Dedifferentiated amniotic fluid mesenchymal stem cell (primary cell): ENCODE measurements at regions not wholly inside any gene's neighbourhood (a gene's known extent, or its start where the extent isn't known, plus 50 kb on each side); places are given as distances from the start of the nearest gene placed in this dataset.
"Not testable (repeated sequence)": the region's sequence is repeated elsewhere in the genome, so short reads cannot be mapped to it uniquely, and the experiment has no call there.

Experiments
- DNase-seq: peaks from one replicate; pipeline ENCODE4 v3.0.0-alpha.2; 2016; ENCODE audit errors: extremely low spot score

- no peak for DNase-seq
Measured at GRCh38 chr13:74730556-74731331, 596.5 kb upstream of the KLF12 start.

- DNase-seq, result no peak
Measured at GRCh38 chr13:74726206-74726605, 592.0 kb upstream of the KLF12 start.

GRCh38 chr13:74718232-74718842 is 584.1 kb upstream of the KLF12 start:
- DNase-seq, result not testable (repeated sequence)

- DNase-seq, result no peak
Measured at GRCh38 chr13:74715718-74716117, 581.5 kb upstream of the KLF12 start.

GRCh38 chr13:74710006-74710405 is 575.8 kb upstream of the KLF12 start:
- DNase-seq, result no peak

GRCh38 chr13:74709226-74709625 is 575.0 kb upstream of the KLF12 start:
- DNase-seq, result no peak

GRCh38 chr13:74708629-74709028 is 574.4 kb upstream of the KLF12 start:
- no peak for DNase-seq

- no peak for DNase-seq
Measured at GRCh38 chr13:74707291-74707690, 573.1 kb upstream of the KLF12 start.

- DNase-seq, result no peak
Measured at GRCh38 chr13:74706801-74707200, 572.6 kb upstream of the KLF12 start.

GRCh38 chr13:74705438-74705837 is 571.2 kb upstream of the KLF12 start:
- no peak for DNase-seq

- DNase-seq, result no peak
Measured at GRCh38 chr13:74703855-74704387, 569.7 kb upstream of the KLF12 start.

- no peak for DNase-seq
Measured at GRCh38 chr13:74696148-74696922, 562.1 kb upstream of the KLF12 start.

GRCh38 chr13:74695021-74695800 is 561.0 kb upstream of the KLF12 start:
- no peak for DNase-seq

GRCh38 chr13:74687442-74688182 is 553.4 kb upstream of the KLF12 start:
- no peak for DNase-seq

GRCh38 chr13:74683411-74683810 is 549.2 kb upstream of the KLF12 start:
- no peak for DNase-seq

- no peak for DNase-seq
Measured at GRCh38 chr13:74682746-74683145, 548.5 kb upstream of the KLF12 start.

GRCh38 chr13:74681891-74682290 is 547.7 kb upstream of the KLF12 start:
- no peak for DNase-seq

GRCh38 chr13:74678308-74678965 is 544.2 kb upstream of the KLF12 start:
- DNase-seq, result no peak

GRCh38 chr13:74675972-74676371 is 541.8 kb upstream of the KLF12 start:
- DNase-seq, result no peak

GRCh38 chr13:74675182-74675581 is 541.0 kb upstream of the KLF12 start:
- no peak for DNase-seq
